Subcutaneous abdominal adipose tissue (tissue), 5 donors: ENCODE measurements at regions not wholly inside any gene's neighbourhood (a gene's known extent, or its start where the extent isn't known, plus 50 kb on each side); places are given as distances from the start of the nearest gene placed in this dataset.

Source experiments
- H3K27ac ChIP-seq: one replicate; pipeline ENCODE4 v1.7.0; 2013; ENCODE audit warnings: low read depth, mild to moderate bottlenecking, inconsistent platforms, low read length, moderate library complexity
- H3K27me3 ChIP-seq, 5 donors: one replicate each; pipeline ENCODE4 v1.7.0; 2013; ENCODE audit warnings: low read length in 5 of 5, inconsistent platforms in 1 of 5; ENCODE audit not compliant: control insufficient read depth in 5 of 5, insufficient read depth in 4 of 5
- H3K36me3 ChIP-seq, 5 donors: one replicate each; pipeline ENCODE4 v1.7.0; 2013; ENCODE audit warnings: low read length in 5 of 5; ENCODE audit not compliant: control insufficient read depth in 5 of 5, insufficient read depth in 5 of 5
- H3K4me1 ChIP-seq, 5 donors: one replicate each; pipeline ENCODE4 v1.7.0; 2013; ENCODE audit warnings: low read length in 5 of 5, mild to moderate bottlenecking in 3 of 5, moderate library complexity in 1 of 5; ENCODE audit not compliant: control insufficient read depth in 5 of 5, insufficient read depth in 5 of 5
- H3K4me3 ChIP-seq, 5 donors: one replicate each; pipeline ENCODE4 v1.7.0; 2013; ENCODE audit warnings: low read length in 5 of 5, low read depth in 1 of 5
- H3K9ac ChIP-seq, 5 donors: one replicate each; pipeline ENCODE4 v1.7.0; 2013; ENCODE audit warnings: low read length in 5 of 5, mild to moderate bottlenecking in 4 of 5, moderate library complexity in 3 of 5
- H3K9me3 ChIP-seq, 5 donors: one replicate each; pipeline ENCODE4 v1.7.0; 2013; ENCODE audit warnings: low read length in 5 of 5; ENCODE audit not compliant: control insufficient read depth in 5 of 5
- donor health status: healthy.
- donor health status: healthy.
- donor health status: healthy.
- donor health status: healthy.
- donor health status: healthy.

DNA sequence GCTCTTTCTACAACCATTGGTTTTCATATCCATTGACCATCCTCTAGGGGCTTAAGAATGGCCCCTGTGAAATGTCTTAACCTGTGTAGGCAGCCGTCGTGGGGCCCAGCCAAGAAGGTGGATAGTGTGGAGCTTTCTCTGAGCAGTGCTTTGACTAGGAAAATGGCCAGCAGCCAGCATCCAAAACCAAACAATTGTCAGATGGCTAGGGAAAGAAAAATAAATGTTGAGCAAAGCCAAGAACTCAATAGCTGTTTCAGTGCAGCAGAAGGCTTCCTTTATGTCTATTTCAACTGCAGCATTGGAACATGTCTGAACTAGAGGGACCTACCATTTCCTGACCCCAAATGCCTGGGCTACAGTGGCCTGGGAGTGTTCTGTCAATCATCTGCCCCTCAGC is 374.9 kb downstream of the TLE4 start:
- no peaks in the 10 kb centered on the region for H3K27me3 ChIP-seq
- no peaks in the 10 kb centered on the region for H3K4me1 ChIP-seq
- H3K36me3 ChIP-seq, result no peaks in the 10 kb centered on the region
- no peak overlapping the region for H3K4me3 ChIP-seq
- no peak overlapping the region for H3K27ac ChIP-seq
- no peaks in the 10 kb centered on the region for H3K9me3 ChIP-seq
- H3K9ac ChIP-seq, result no peak overlapping the region

- Histone ChIP-seq H3K27ac (no peak overlapping the region), H3K4me1 (no peaks in the 10 kb centered on the region), H3K4me3 (no peak overlapping the region), H3K27me3 (no peaks in the 10 kb centered on the region), H3K9me3 (no peaks in the 10 kb centered on the region), H3K9ac (no peak overlapping the region), H3K36me3 (no peaks in the 10 kb centered on the region)
Observed at GRCh38 chr9:79945495-79945894, 373.7 kb downstream of the TLE4 start.

DNA sequence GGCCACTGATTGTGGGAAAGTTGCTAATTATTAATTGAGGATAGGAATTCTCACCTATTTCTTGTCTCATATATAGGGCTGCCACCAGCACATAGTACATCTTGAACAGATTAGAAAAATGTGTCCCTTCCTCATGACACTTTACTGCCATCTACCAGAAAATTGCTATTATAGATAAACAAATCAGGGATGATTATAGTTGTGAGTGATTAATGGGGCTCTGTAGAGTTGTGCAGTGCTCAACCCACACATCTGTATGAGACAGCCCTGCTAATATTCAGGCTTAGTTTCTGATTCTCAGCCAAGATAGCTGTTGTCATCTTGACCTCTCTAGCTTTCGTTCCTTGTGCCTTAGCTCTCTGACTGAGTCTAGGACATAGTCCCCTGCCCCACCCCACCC is 373.3 kb downstream of the TLE4 start:
- no peak overlapping the region for H3K4me3 ChIP-seq
- no peak overlapping the region for H3K27ac ChIP-seq
- no peaks in the 10 kb centered on the region for H3K36me3 ChIP-seq
- H3K9me3 ChIP-seq, result no peaks in the 10 kb centered on the region
- H3K4me1 ChIP-seq, result no peaks in the 10 kb centered on the region
- H3K9ac ChIP-seq, result no peak overlapping the region
- no peaks in the 10 kb centered on the region for H3K27me3 ChIP-seq

GRCh38 chr9:79940919-79941318 is 369.2 kb downstream of the TLE4 start:
- no peaks in the 10 kb centered on the region for H3K4me1 ChIP-seq
- no peak overlapping the region for H3K4me3 ChIP-seq
- no peak overlapping the region for H3K27ac ChIP-seq
- H3K9me3 ChIP-seq, result no peaks in the 10 kb centered on the region
- H3K9ac ChIP-seq, result no peak overlapping the region
- peaks cover 0 to 3% (median 0%) of the 10 kb centered on the region in 5 donors for H3K27me3 ChIP-seq
- H3K36me3 ChIP-seq, result no peaks in the 10 kb centered on the region

GRCh38 chr9:79939819-79940218 is 368.1 kb downstream of the TLE4 start:
- Histone ChIP-seq H3K27ac (no peak overlapping the region), H3K4me3 (no peak overlapping the region)

GRCh38 chr9:79936336-79936735 is 364.6 kb downstream of the TLE4 start:
- Histone ChIP-seq H3K9ac (no peak overlapping the region), H3K9me3 (no peaks in the 10 kb centered on the region), H3K27ac (no peak overlapping the region), H3K36me3 (no peaks in the 10 kb centered on the region), H3K27me3 (peaks cover 0 to 3% (median 0%) of the 10 kb centered on the region in 5 donors), H3K4me1 (no peaks in the 10 kb centered on the region), H3K4me3 (no peak overlapping the region)

More at GRCh38 chr9:79939819-79940218, 368.1 kb downstream of the TLE4 start:
- Histone ChIP-seq H3K27me3 (peaks cover 0 to 3% (median 0%) of the 10 kb centered on the region in 5 donors), H3K36me3 (no peaks in the 10 kb centered on the region), H3K9me3 (no peaks in the 10 kb centered on the region), H3K4me1 (no peaks in the 10 kb centered on the region), H3K9ac (no peak overlapping the region)

GRCh38 chr9:79929285-79929684 is 357.5 kb downstream of the TLE4 start:
- Histone ChIP-seq H3K9me3 (no peaks in the 10 kb centered on the region), H3K4me3 (no peak overlapping the region), H3K36me3 (no peaks in the 10 kb centered on the region), H3K27me3 (no peaks in the 10 kb centered on the region), H3K9ac (no peak overlapping the region), H3K27ac (no peak overlapping the region), H3K4me1 (no peaks in the 10 kb centered on the region)

DNA sequence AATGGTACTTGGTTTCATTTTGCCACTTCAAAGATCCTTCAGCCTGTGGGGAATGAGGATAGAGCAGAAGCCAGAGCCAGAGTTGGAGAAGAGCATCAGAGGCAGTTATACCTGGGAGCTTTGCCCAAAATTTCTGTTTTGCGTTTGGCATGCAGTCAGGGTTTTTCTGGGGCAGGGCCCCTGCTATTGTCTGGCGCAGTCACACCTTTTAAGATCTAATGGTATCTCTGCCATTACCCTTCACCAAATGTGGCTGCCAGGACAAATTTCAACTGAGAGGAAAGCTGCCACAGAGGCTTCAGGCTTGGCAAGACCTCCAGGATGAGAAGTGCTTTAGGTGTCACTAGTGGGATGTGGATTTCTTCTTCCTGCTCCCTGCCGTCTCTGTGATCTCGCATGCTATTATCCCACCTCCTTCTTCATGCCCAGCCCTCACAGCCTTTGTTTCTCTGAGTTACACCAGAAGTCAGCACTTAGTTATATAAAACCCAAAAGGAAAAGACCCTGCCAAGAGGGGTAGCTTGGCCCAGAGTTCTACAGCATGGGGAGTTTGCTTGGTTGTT is 357.0 kb downstream of the TLE4 start:
- no peaks in the 10 kb centered on the region for H3K9me3 ChIP-seq
- H3K27ac ChIP-seq, result no peak overlapping the region
- H3K4me3 ChIP-seq, result no peak overlapping the region
- no peak overlapping the region for H3K9ac ChIP-seq
- no peaks in the 10 kb centered on the region for H3K36me3 ChIP-seq
- no peaks in the 10 kb centered on the region for H3K27me3 ChIP-seq
- H3K4me1 ChIP-seq, result no peaks in the 10 kb centered on the region

GRCh38 chr9:79925326-79925725 is 353.6 kb downstream of the TLE4 start:
- Histone ChIP-seq H3K27ac (no peak overlapping the region), H3K9me3 (no peaks in the 10 kb centered on the region), H3K36me3 (no peaks in the 10 kb centered on the region), H3K9ac (no peak overlapping the region), H3K4me1 (no peaks in the 10 kb centered on the region), H3K27me3 (no peaks in the 10 kb centered on the region), H3K4me3 (no peak overlapping the region)

- no peaks in the 10 kb centered on the region for H3K36me3 ChIP-seq
- H3K4me1 ChIP-seq, result no peaks in the 10 kb centered on the region
- no peak overlapping the region for H3K9ac ChIP-seq
- H3K4me3 ChIP-seq, result no peak overlapping the region
- no peaks in the 10 kb centered on the region for H3K9me3 ChIP-seq
- H3K27ac ChIP-seq, result no peak overlapping the region
- no peaks in the 10 kb centered on the region for H3K27me3 ChIP-seq
Observed at GRCh38 chr9:79924836-79925235, 353.1 kb downstream of the TLE4 start.

GRCh38 chr9:79917421-79917820 is 345.7 kb downstream of the TLE4 start:
- Histone ChIP-seq H3K27me3 (no peaks in the 10 kb centered on the region), H3K4me3 (no peak overlapping the region), H3K36me3 (no peaks in the 10 kb centered on the region), H3K4me1 (no peaks in the 10 kb centered on the region), H3K9me3 (peaks cover 0 to 1% (median 0%) of the 10 kb centered on the region in 5 donors), H3K27ac (no peak overlapping the region), H3K9ac (no peak overlapping the region)
